GM12865 (cell line): ENCODE measurements at regions not wholly inside any gene's neighbourhood (a gene's known extent, or its start where the extent isn't known, plus 50 kb on each side); places are given as distances from the start of the nearest gene placed in this dataset.

ENCODE experiments used
- DNase-seq: peaks from one replicate; pipeline ENCODE4 v3.0.0; 2010; ENCODE audit warnings: low read depth
- H3K4me3 ChIP-seq: 2 replicates; pipeline ENCODE4 v1.5.1; 2011; ENCODE audit warnings: mild to moderate bottlenecking, low read depth, low read length, control low read depth
- TF ChIP-seq, protein P1 (sequence below): IDR thresholded peaks from 2 replicates; pipeline ENCODE4 v1.5.1; 2011; ENCODE audit warnings: low read length, control low read depth, low read depth, inconsistent platforms; ENCODE audit not compliant: insufficient read depth; ENCODE audit errors: missing control alignments

GRCh38 chrX:27404366-27404765 lies 58.8 kb downstream of the PPP4R3C start:
- TF ChIP-seq, protein P1, sequence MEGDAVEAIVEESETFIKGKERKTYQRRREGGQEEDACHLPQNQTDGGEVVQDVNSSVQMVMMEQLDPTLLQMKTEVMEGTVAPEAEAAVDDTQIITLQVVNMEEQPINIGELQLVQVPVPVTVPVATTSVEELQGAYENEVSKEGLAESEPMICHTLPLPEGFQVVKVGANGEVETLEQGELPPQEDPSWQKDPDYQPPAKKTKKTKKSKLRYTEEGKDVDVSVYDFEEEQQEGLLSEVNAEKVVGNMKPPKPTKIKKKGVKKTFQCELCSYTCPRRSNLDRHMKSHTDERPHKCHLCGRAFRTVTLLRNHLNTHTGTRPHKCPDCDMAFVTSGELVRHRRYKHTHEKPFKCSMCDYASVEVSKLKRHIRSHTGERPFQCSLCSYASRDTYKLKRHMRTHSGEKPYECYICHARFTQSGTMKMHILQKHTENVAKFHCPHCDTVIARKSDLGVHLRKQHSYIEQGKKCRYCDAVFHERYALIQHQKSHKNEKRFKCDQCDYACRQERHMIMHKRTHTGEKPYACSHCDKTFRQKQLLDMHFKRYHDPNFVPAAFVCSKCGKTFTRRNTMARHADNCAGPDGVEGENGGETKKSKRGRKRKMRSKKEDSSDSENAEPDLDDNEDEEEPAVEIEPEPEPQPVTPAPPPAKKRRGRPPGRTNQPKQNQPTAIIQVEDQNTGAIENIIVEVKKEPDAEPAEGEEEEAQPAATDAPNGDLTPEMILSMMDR, result no peak
- no peak for DNase-seq
- no peak overlapping the region for H3K4me3 ChIP-seq

DNA sequence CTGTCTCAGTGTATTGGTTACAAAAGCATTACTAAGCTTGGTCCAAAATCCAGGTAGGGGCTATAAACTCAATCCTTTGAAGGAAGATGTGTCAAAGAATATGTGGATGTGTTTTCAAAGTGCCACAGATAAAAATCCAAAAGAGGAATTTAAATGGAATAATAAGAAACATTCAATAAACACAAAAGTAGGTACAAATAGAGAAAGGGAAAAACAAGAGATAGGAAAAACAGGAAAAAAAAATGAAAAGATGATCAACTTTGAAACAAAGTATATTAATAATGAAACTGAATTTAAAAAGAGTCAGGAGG lies 64.0 kb downstream of the PPP4R3C start:
- TF ChIP-seq, protein P1, result no peak
- H3K4me3 ChIP-seq, result no peak overlapping the region
- no peak for DNase-seq

- H3K4me3 ChIP-seq, result no peak overlapping the region
- TF ChIP-seq, protein P1, result no peak
- no peak for DNase-seq
These were observed 71.5 kb downstream of the PPP4R3C start for GRCh38 chrX:27391623-27392022.

GRCh38 chrX:27381419-27381818 lies 81.7 kb downstream of the PPP4R3C start:
- DNase-seq, result no peak
- no peak overlapping the region for H3K4me3 ChIP-seq
- TF ChIP-seq, protein P1, result no peak

DNA sequence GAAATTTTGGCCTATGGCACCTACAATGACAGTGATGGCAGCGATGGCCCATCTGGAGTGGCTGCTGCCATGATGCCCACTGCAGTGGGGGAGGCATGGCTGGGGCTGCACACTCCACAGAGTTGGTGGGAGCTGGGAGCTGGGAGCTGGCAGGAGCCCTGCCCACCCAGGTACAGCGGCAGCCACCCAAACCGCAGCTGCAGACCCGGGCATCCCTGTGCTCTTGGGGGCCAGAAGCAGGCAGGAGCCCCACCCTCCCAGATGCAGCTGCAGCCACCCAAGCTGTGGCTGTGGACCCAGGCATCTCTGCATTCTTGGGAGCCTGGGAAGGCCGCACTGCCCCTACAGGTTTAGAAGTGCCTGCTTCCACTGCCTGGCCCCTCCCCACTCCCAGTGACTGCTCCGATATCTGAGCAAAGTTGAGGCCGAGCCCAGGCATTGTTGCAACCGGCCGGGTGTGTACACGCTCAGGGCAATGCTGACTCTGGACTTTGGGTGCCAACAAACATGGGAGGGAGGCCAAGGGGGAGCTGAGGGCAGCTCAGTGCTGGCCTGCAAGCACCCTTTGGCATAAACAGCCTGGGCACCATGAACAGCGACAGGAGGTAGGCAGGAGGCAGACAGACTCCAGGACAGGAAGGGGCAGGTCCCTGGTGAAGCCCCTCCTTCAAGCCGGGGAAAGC lies 82.8 kb downstream of the PPP4R3C start:
- DNase-seq, result no peak
- TF ChIP-seq, protein P1, result no peak
- H3K4me3 ChIP-seq, result no peak overlapping the region

GRCh38 chrX:27354021-27354420 lies 109.1 kb downstream of the PPP4R3C start:
- H3K4me3 ChIP-seq, result no peak overlapping the region
- DNase-seq, result no peak
- TF ChIP-seq, protein P1, result no peak

- no peak overlapping the region for H3K4me3 ChIP-seq
- no peak for DNase-seq
These were observed 112.7 kb downstream of the PPP4R3C start for GRCh38 chrX:27350476-27350875.

More at GRCh38 chrX:27350476-27350875, 112.7 kb downstream of the PPP4R3C start:
- TF ChIP-seq, protein P1, result no peak
